PC-9 (cell line): ENCODE measurements at regions not wholly inside any gene's neighbourhood (a gene's known extent, or its start where the extent isn't known, plus 50 kb on each side); places are given as distances from the start of the nearest gene placed in this dataset.

Source experiments
- BruUV-seq: library from RNA; stranded (reverse); fragments of 400-500 nt; replicated peaks from 2 replicates; lab custom pipeline; 2021; lab: Mats Ljungman, UMichigan
- CTCF ChIA-PET: fragments of 300-600 bp; sonication (Branson Sonifier 250); formaldehyde crosslinking; loops from one replicate; lab custom pipeline; 2022; ENCODE audit warnings: antibody characterized with exemption; lab: Charles Lee
- POLR2A ChIA-PET: fragments of 300-600 bp; sonication (Branson Sonifier 250); formaldehyde crosslinking; loops from one replicate; lab custom pipeline; 2022; ENCODE audit warnings: antibody characterized with exemption; ENCODE audit not compliant: unreplicated experiment; lab: Charles Lee
- DNase-seq, 2 experiments: peaks; one replicate each; pipeline versions ENCODE4 v3.0.0 to v3.0.0-alpha.2; 2015 to 2022; ENCODE audit warnings: mixed read lengths in 1 of 2
- H2AFZ ChIP-seq: fragments of 200-600 bp; sonication (generic); 2 replicates; pipeline ENCODE4 v1.8.1; 2017; ENCODE audit warnings: antibody characterized with exemption
- H3F3A ChIP-seq: fragments of 200-600 bp; sonication (generic); 2 replicates; pipeline ENCODE4 v1.8.1; 2017; ENCODE audit warnings: antibody characterized with exemption, mild to moderate bottlenecking, low read depth; ENCODE audit not compliant: insufficient read depth
- H3K27ac ChIP-seq: fragments of 200-600 bp; sonication (generic); 2 replicates; pipeline ENCODE4 v1.6.1; 2016; ENCODE audit warnings: mixed run types
- H3K27me3 ChIP-seq: fragments of 200-600 bp; sonication (generic); 2 replicates; pipeline ENCODE4 v1.6.1; 2016; ENCODE audit warnings: low read depth, mixed run types; ENCODE audit not compliant: insufficient read depth
- H3K36me3 ChIP-seq: fragments of 200-600 bp; sonication (generic); 2 replicates; pipeline ENCODE4 v1.6.1; 2016; ENCODE audit warnings: low read depth, mixed run types
- H3K4me1 ChIP-seq: fragments of 200-600 bp; sonication (generic); replicated peaks from 2 replicates; pipeline ENCODE4 v1.6.1; 2016; ENCODE audit warnings: mixed run types; ENCODE audit not compliant: insufficient read depth
- H3K4me2 ChIP-seq: fragments of 200-600 bp; sonication (generic); 2 replicates; pipeline ENCODE4 v1.6.1; 2017; ENCODE audit warnings: mixed run types
- H3K4me3 ChIP-seq: fragments of 200-600 bp; sonication (generic); 2 replicates; pipeline ENCODE4 v1.6.1; 2016; ENCODE audit warnings: mixed run types
- H3K79me2 ChIP-seq: fragments of 200-600 bp; sonication (generic); 2 replicates; pipeline ENCODE4 v1.6.1; 2017; ENCODE audit warnings: low read depth, mixed run types
- H3K9me2 ChIP-seq: fragments of 200-600 bp; sonication (generic); 2 replicates; pipeline ENCODE4 v1.8.1; 2017; ENCODE audit warnings: mild to moderate bottlenecking; ENCODE audit not compliant: insufficient read depth
- H3K9me3 ChIP-seq: fragments of 200-600 bp; sonication (generic); 2 replicates; pipeline ENCODE4 v1.8.1; 2016; ENCODE audit warnings: low read depth; ENCODE audit not compliant: insufficient read depth
- H4K20me1 ChIP-seq: fragments of 200-600 bp; sonication (generic); 2 replicates; pipeline ENCODE4 v1.8.1; 2017; ENCODE audit not compliant: insufficient read depth
- CTCF ChIP-seq: fragments of 200-600 bp; sonication (generic); conservative IDR thresholded peaks from 2 replicates; pipeline ENCODE4 v1.6.1; 2017; ENCODE audit warnings: mixed run types, antibody characterized with exemption, mild to moderate bottlenecking, moderate library complexity
- EZH2 ChIP-seq: fragments of 200-600 bp; sonication (generic); IDR thresholded peaks from 2 replicates; pipeline ENCODE4 v1.8.0; 2017; ENCODE audit warnings: antibody characterized with exemption, low read depth
- intact Hi-C: fragments of 100-400 bp; cut with micrococcal nuclease; formaldehyde crosslinking; loops from one replicate; pipeline ENCODE4 v1.10.0; 2022; ENCODE audit not compliant: unreplicated experiment

- intact Hi-C loops, result no loop called here
- H3K4me1 ChIP-seq, result no peaks in the 10 kb centered on the region
- ChIA-PET POLR2A (no interaction called here), CTCF (no interaction called here)
- no peaks in the 10 kb centered on the region for H3K36me3 ChIP-seq
- H3K27me3 ChIP-seq, result peaks cover 100% of the 10 kb centered on the region
- H3K4me2 ChIP-seq, result no peak overlapping the region
- no peak overlapping the region for H2AFZ ChIP-seq
- no peaks in the 10 kb centered on the region for H3F3A ChIP-seq
- H4K20me1 ChIP-seq, result no peaks in the 10 kb centered on the region; the same call in 1 of the 2 replicates
- no peak for DNase-seq
- H3K79me2 ChIP-seq, result no peaks in the 10 kb centered on the region
- no TSS peak for BruUV-seq
- no peaks in the 10 kb centered on the region for H3K9me2 ChIP-seq
- no peak for TF ChIP-seq EZH2
- no peak for TF ChIP-seq CTCF
- no peak overlapping the region for H3K27ac ChIP-seq
- no peaks in the 10 kb centered on the region for H3K9me3 ChIP-seq
- no peak overlapping the region for H3K4me3 ChIP-seq
These were observed 1276.6 kb downstream of the BRD1 start for GRCh38 chr22:48551061-48551460.

- Histone ChIP-seq H3F3A (no peaks in the 10 kb centered on the region), H3K4me2 (no peak overlapping the region), H3K4me3 (no peak overlapping the region), H3K36me3 (no peaks in the 10 kb centered on the region), H3K27me3 (peaks cover 100% of the 10 kb centered on the region), H3K4me1 (no peaks in the 10 kb centered on the region), H4K20me1 (no peaks in the 10 kb centered on the region; the same call in 1 of the 2 replicates), H3K9me3 (no peaks in the 10 kb centered on the region), H3K27ac (no peak overlapping the region), H3K9me2 (no peaks in the 10 kb centered on the region), H3K79me2 (no peaks in the 10 kb centered on the region), H2AFZ (no peak overlapping the region)
- BruUV-seq, result no TSS peak
- ChIA-PET POLR2A (no interaction called here), CTCF (no interaction called here)
- TF ChIP-seq CTCF (no peak), EZH2 (no peak)
- intact Hi-C loops, result no loop called here
- DNase-seq, result no peak
These were observed 1279.3 kb downstream of the BRD1 start for GRCh38 chr22:48548391-48548790.

- no peaks in the 10 kb centered on the region for H3F3A ChIP-seq
- H2AFZ ChIP-seq, result no peak overlapping the region
- TF ChIP-seq EZH2 (no peak), CTCF (no peak)
- no peaks in the 10 kb centered on the region for H3K79me2 ChIP-seq
- CTCF ChIA-PET, result no interaction called here
- H4K20me1 ChIP-seq, result no peaks in the 10 kb centered on the region; the same call in 1 of the 2 replicates
- no peak overlapping the region for H3K4me2 ChIP-seq
- POLR2A ChIA-PET, result no interaction called here
- H3K27ac ChIP-seq, result no peak overlapping the region
- no peaks in the 10 kb centered on the region for H3K36me3 ChIP-seq
- intact Hi-C loops, result no loop called here
- DNase-seq, result no peak
- no peaks in the 10 kb centered on the region for H3K4me1 ChIP-seq
- BruUV-seq, result no TSS peak
- H3K27me3 ChIP-seq, result peaks cover 100% of the 10 kb centered on the region
- no peak overlapping the region for H3K4me3 ChIP-seq
- no peaks in the 10 kb centered on the region for H3K9me2 ChIP-seq
- no peaks in the 10 kb centered on the region for H3K9me3 ChIP-seq
These were observed 1279.7 kb downstream of the BRD1 start for GRCh38 chr22:48547971-48548370.
